GM21423 (cell line): ENCODE measurements at regions not wholly inside any gene's neighbourhood (a gene's known extent, or its start where the extent isn't known, plus 50 kb on each side); places are given as distances from the start of the nearest gene placed in this dataset.
A peak's percentile ranks its signal among the peaks of the same experiment; 100 is the strongest.
"Not testable (repeated sequence)": the region's sequence is repeated elsewhere in the genome, so short reads cannot be mapped to it uniquely, and the experiment has no call there.

ENCODE experiments used
- ATAC-seq: cut with Tn5 transposase; IDR thresholded peaks from one replicate; pipeline ENCODE4 v1.9.1; 2021; ENCODE audit warnings: mild to moderate bottlenecking, moderate library complexity; ENCODE audit not compliant: unreplicated experiment

DNA sequence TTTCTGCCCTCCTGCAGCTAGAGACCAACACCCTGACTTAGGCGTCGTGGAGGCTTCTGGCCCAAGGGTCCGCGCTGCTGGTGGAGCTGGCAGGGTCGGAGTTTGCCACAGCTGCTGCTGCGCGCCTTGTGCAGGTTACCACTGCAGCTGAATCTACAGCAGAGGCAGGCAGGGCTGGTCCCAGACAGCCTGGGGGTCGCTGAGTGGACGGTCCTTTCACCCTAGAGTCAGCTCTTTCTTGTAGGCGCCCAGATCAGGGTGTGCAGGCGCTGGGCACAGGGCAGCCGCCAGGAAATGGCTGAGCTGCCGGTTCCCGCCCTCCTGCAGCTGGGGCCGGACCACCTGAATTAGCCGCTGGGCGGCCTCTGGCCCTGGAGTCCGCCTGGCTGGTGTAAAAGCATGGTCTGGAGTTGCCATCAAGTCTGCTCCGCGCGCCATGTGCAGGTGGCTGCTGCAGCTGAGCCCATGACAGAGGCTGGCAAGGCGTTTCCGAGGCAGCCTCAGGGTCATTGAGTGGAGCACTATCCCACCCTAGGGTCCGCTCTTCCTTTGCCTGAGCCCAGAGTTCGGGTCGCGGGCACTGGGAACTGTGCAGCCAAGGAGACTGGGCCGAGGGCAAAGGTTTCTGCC lies 144.3 kb downstream of the CCDC74A start:
- ATAC-seq, result not testable (repeated sequence)

DNA sequence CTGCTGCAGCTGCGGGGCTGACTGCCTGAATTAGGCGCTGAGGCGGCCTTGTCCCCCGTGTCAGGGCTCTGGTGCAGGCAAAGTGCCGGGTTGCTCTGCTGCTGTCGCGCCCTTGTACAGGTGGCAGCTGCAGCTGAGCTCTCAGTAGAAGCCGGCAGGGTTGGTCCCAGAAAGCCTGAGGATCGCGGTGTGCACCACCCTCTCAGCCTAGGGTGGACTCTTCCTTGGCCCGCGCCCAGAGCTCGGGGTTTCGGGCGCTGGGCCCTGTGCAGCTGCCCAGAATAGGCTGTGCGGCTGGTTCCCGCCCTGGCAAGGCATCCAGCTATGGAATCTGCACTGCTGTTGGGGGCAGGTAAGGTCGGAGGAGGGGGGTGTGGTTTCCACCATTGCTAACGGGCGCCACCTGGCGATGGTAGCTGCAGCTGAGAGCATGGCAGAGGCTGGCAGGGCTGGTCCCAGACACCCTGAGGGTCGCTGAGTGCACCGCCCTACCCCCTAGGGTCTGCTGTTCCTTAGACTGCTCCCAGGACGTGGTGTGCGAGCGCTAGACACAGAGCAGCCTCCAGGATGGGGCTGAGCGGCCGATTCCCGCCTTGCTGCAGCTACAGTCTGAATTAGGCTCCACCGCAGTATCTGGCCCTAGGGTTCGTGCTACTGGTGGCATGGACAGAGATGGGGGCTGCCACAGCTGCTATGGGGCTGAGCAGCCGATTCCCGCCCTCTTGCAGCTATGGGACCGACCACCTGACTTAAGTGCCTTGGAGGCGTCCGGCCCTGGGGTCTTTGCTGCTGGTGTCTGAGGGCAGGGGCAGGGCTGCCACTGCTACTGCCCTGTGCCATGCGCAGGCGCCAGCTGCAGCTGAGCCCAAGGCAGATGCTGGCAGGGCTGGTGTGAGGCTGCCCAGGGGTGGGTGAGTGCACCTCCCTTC lies 145.0 kb downstream of the CCDC74A start:
- ATAC-seq, result peak; percentile 77

DNA sequence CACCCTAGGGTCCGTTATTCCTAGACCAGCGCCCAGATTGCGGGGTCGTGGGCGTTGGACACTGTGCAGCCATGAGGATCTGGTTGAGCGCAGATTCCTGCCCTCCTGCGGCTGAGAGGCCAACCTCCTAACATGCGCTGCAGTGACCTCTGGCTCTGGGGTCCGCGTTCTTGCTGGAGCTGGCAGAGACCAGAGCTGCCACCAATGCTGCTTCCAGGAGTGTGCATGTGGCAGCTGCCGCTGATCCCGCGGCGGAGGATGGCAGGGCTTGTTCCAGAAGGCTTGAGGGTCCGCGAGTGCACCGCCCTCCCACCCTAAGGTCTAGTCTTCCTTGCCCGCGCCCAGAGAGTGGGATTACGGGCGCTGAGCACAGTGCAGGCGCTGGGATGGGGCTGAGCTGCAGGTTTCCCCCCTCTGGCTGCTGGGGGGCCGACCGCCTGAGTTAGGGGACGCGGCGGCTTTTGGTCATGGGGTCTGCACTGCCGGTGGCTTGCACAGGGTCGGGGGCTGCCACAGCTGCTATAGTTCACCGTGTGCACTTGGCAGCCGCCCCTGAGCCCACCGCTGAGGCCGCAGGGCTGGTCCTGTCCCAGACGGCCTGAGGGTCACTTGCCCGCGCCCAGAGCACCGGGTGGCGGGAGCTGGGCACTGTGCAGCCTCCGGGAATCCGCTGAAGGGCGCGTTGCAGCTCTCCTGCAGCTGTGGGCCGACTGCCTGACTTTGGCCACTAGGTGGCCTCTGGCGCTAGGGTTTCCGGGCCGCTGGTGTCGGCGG lies 145.9 kb downstream of the CCDC74A start:
- ATAC-seq, result peak; percentile 92

- ATAC-seq, result no peak
Measured at GRCh38 chr2:131674174-131674507, 146.5 kb downstream of the CCDC74A start.

GRCh38 chr2:131681611-131682121 lies 154.0 kb downstream of the CCDC74A start:
- ATAC-seq, result peak; percentile 25

DNA sequence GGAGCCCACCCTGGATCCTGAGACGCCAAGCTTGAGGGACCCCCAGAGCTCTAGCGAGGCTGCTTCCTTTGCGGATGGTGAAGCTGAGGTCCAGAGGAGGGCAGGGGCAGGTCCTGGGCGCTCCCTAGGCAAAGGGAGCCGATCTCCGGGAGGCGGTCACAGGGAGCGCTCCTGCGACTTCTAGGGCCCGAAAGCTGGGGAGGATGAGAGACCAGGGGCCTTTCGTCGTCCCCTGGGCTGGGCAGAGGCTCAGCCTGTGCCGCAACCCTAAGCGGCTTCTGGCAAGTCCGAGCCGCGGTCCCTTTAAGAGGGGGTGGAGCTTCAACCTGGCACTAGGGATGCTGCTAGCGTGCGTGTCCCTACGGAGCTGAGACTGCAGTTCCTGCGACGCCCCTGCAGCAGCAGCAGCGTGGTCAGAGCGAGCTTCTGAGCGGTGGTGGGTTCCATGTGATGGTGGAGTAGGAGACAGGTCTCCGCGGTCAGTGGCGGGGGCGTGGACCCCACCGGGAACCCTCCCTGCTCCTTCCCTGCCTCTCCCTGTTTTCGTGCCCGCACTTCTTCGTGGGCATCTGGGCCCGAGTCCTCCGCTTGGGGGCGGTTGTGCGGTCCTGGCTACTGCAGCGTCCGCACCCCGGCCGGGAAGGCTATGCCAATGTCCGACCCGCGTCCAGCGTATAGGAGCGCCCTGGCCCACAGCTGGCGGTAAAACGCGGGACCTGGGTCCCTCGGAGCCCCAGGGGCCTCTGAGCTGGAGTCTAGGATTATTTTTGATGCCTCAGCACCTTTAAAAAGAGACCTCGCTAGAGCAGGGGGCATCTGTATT lies 154.6 kb downstream of the CCDC74A start:
- peak; percentile 99 for ATAC-seq

DNA sequence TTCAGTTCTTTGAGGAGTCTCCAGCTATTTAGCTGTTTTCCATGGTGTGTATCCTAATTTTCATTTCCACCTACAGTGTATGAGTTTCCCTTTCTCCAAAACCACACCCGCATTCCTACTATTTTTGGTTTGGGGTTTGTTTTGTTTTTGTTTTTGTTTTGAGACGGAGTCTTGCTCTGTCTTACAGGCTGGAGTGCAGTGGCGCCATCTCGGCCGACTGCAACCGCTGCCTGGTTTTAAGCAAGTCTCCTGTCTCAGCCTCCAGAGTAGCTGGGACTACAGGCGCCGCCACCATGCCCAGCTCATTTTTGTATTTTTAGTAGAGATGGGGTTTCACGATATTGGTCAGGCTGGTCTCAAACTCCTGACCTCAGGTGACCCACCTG lies 155.2 kb downstream of the CCDC74A start:
- ATAC-seq, result peak; percentile 34

GRCh38 chr2:131684631-131685316 lies 157.1 kb downstream of the CCDC74A start:
- not testable (repeated sequence) for ATAC-seq

GRCh38 chr2:131686164-131686893 lies 158.6 kb downstream of the CCDC74A start:
- ATAC-seq, result not testable (repeated sequence)

- ATAC-seq, result not testable (repeated sequence)
Measured at GRCh38 chr2:131686894-131687238, 159.2 kb downstream of the CCDC74A start.

DNA sequence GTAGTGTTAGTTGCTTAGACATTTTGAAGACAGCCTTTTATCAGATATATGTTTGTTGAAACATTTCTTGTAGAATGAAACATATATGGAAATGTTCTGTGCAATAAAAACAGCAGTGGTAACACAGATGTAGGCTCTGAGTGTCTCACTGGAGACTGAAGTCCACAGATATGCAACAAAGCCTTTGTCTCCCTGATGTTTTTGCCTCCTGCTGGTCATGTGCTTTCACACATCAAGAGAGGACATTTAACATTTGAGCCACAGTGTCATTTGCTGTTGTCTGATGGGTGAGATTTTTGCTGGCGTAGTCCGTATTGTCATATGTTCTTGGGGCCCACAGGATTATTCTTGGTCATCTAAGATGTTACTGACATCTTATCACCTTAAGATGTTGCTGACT lies 161.4 kb downstream of the CCDC74A start:
- not testable (repeated sequence) for ATAC-seq

- ATAC-seq, result not testable (repeated sequence)
Measured at GRCh38 chr2:131711268-131711667, 183.6 kb downstream of the CCDC74A start.

GRCh38 chr2:131717907-131718306 lies 190.2 kb downstream of the CCDC74A start:
- not testable (repeated sequence) for ATAC-seq

DNA sequence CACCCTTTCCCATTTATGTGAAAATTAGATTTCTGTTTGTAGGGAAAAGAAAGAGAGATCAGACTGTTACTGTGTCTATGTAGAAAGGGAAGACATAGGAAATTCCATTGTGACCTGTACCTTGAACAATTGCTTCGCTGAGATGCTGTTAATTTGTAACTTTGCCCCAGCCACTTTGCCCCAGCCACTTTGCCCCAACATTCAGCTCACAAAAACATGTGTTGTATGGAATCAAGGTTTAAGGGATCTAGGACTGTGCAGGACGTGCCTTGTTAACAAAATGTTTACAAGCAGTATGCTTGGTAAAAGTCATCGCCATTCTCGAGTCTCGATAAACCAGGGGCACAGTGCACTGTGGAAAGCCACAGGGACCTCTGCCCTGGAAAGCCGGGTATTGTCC lies 193.5 kb downstream of the CCDC74A start:
- ATAC-seq, result not testable (repeated sequence)

GRCh38 chr2:131722256-131722655 lies 194.6 kb downstream of the CCDC74A start:
- not testable (repeated sequence) for ATAC-seq

DNA sequence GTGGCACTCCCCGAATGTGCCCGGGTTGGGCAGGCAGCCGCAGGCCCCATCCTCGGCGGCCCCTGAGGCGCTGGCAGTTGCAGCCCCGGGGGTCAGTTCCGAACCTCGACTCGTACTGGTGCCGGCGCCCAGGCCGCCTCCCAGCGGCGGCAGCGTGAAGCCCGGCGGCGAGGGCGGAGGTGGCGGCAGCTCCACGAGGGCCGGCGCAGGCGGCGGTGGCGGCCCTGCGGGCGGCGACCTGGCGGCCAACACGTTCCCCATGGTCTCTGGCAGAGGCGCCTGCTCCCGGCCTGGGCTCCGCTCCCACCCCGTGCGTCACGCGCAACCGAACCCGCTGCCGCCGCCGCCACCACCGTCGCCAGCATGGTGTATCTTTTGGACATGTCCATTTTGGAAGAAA lies 196.3 kb downstream of the CCDC74A start:
- ATAC-seq, result no peak

DNA sequence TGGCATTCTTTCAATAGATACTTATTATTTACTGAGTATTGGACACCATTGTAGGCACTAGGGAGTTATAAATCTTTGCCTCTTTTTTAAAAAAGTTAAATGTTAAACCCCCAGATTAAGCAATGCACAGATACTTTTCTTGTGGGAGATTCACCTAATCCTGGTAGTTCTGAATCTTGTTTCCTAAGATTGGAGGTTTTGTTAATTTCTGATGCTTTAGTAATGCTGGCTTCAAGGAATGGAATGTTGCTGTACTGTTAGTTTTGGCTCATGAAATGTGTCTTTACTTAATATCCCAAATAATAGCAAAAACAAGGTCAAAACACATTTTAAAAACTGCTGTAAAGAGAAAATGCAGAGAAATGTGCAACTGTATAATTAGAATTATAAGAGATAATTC lies 200.8 kb downstream of the CCDC74A start:
- ATAC-seq, result not testable (repeated sequence)

DNA sequence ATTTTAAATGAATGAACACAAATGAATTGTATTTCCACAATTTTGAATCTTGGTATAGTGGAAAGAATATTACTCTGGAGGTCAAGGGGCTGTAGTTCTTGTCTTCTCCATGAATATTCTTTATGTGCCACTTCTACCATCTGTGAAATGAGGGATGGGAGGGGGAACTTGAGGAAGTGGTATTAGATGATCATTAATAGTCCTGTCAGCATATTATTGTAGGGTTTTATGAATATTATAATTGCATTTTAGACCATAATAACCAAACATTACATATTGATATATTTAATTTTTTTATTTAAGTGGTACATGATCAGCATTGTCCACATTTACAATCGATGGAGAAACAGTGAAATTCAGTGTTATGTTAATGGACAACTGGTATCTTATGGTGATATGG lies 205.8 kb downstream of the CCDC74A start:
- ATAC-seq, result not testable (repeated sequence)

GRCh38 chr2:131736406-131736805 lies 208.7 kb downstream of the CCDC74A start:
- ATAC-seq, result peak; percentile 95
